Aorta (tissue), 5 donors: ENCODE measurements at regions not wholly inside any gene's neighbourhood (a gene's known extent, or its start where the extent isn't known, plus 50 kb on each side); places are given as distances from the start of the nearest gene placed in this dataset.
"Not testable (repeated sequence)": the region's sequence is repeated elsewhere in the genome, so short reads cannot be mapped to it uniquely, and the experiment has no call there.

Experiments used
- ATAC-seq: fragments of 200-7000 bp; cut with Tn5 transposase; one replicate; pipeline ENCODE4 v1.9.1; 2022; ENCODE audit warnings: moderate library complexity; ENCODE audit not compliant: low FRiP score
- DNase-seq, 2 donors: peaks; one replicate each; pipeline ENCODE4 v3.0.0-alpha.2; 2020
- H3K27ac ChIP-seq, 2 donors: one replicate each; pipeline ENCODE4 v1.5.1; 2013; ENCODE audit warnings: low read length in 2 of 2, mild to moderate bottlenecking in 2 of 2, moderate library complexity in 2 of 2, control low read depth in 1 of 2, inconsistent platforms in 1 of 2, low read depth in 1 of 2
- H3K27me3 ChIP-seq, 2 donors: one replicate each; pipeline ENCODE4 v1.6.1; 2013; ENCODE audit warnings: control low read depth in 1 of 2, low read length in 1 of 2, mild to moderate bottlenecking in 1 of 2, moderate library complexity in 1 of 2; ENCODE audit not compliant: insufficient read depth in 2 of 2, control insufficient read depth in 1 of 2
- H3K36me3 ChIP-seq, 2 donors: one replicate each; pipeline ENCODE4 v1.6.1; 2013; ENCODE audit warnings: control low read depth in 1 of 2, low read length in 1 of 2, mild to moderate bottlenecking in 1 of 2; ENCODE audit not compliant: insufficient read depth in 2 of 2, control insufficient read depth in 1 of 2
- H3K4me1 ChIP-seq, 2 donors: one replicate each; pipeline ENCODE4 v1.6.1; 2013; ENCODE audit warnings: low read length in 2 of 2, control low read depth in 1 of 2, mild to moderate bottlenecking in 1 of 2, moderate library complexity in 1 of 2; ENCODE audit not compliant: insufficient read depth in 2 of 2, control insufficient read depth in 1 of 2
- H3K4me3 ChIP-seq, 2 donors: one replicate each; pipeline ENCODE4 v1.5.1; 2013; ENCODE audit warnings: low read length in 2 of 2, control low read depth in 1 of 2, mild to moderate bottlenecking in 1 of 2
- H3K9me3 ChIP-seq: one replicate; pipeline ENCODE4 v1.6.1; 2013; ENCODE audit warnings: mild to moderate bottlenecking, low read length; ENCODE audit not compliant: control insufficient read depth
- WGBS, 2 donors: extraction: QIAGEN DNeasy Blood & Tissue Kit; methylation state at CpG; one replicate each; pipeline ENCODE4 v1.1.7; 2013; 5-methylcytosine and 5-hydroxymethylcytosine counted together
- intact Hi-C, 2 donors: fragments of 100-400 bp; cut with DNase I; formaldehyde crosslinking; loops; one replicate each; pipeline versions ENCODE4 v1.14.2 to v1.15.0; 2022
- donor health status: healthy with polysubstance abuse.
- donor health status: Bipolar disorder and iron deficiency.
- donor health status: DM: no; HTN: no; CAD: no.
- donor health status: DM: no; HTN: no; CAD: no.
- donor health status: DM: yes; HTN: yes; CAD: no.

DNA sequence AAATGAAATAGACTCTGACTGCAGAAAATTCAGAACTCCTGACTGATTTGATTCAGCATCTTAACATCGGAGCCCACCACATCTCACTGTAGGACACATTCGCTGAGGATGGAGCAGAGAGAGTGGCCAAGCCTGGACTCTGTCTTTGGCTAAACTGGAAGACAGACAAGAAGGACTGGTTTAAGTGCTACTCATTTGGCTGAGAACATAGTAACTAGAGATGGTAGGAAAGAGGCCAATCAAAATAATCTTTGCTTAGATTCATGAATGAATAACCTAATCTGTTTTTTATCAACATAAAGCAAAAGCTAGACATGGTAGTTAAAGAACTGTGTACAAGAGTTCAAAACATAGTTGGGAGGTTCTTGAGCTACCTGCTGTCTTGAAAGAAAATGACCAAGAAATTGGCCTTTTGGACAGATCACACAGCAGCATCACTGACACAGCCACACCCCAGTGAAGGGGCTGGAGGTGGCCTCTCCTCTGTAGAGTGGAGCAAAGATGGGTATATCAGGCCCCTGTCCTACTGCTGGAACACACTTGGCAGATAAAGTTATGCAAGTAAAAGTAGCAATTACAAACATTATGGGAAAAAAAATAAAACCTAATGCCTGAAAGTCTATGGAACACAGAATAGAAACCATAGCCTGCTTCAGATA lies 87.1 kb upstream of the NT5E start:
- Histone ChIP-seq H3K27me3 (no peaks in the 10 kb centered on the region), H3K27ac (no peak overlapping the region), H3K36me3 (no peaks in the 10 kb centered on the region), H3K4me3 (no peak overlapping the region), H3K4me1 (peaks cover 0 to 3% of the 10 kb centered on the region in 2 donors), H3K9me3 (no peaks in the 10 kb centered on the region)
- 78 to 84% methylated on average over 2 of the region's 2 CpGs for WGBS, 2 donors
- intact Hi-C loops = loop anchor here (5.0 kb wide), 2 partner anchors 40 to 315 kb away; no protein-coding TSS in a partner anchor
- DNase-seq = no peak
- ATAC-seq = no peak

DNA sequence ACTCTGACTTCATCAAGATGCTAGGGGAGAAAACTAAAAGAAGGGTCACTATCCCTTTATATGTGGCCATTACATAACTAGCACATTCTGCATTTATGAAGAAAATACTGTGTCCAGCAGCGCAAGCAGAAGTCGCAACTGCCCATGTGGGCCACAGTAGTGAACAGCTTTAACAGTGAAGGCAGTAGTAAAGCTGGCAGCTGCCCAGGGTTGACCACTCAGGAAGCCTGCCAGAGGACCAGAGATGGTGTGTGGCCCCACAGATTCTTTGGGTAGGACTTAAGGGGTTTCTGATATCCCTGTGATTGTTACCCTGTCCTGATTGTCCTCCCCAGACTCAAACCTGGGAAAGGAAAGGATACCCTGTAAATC lies 88.3 kb upstream of the NT5E start:
- Histone ChIP-seq H3K4me1 (peaks cover 0 to 3% of the 10 kb centered on the region in 2 donors), H3K4me3 (no peak overlapping the region), H3K9me3 (no peaks in the 10 kb centered on the region), H3K27me3 (no peaks in the 10 kb centered on the region), H3K27ac (peak overlapping the region in 1 of 2 donors; percentile 75), H3K36me3 (no peaks in the 10 kb centered on the region)
- ATAC-seq = no peak
- WGBS, 2 donors = 97 to 98% methylated on average over 2 of the region's 2 CpGs
- intact Hi-C loops = loop anchor here (5.0 kb wide), 2 partner anchors 41 to 316 kb away; no protein-coding TSS in a partner anchor
- DNase-seq = no peak

DNA sequence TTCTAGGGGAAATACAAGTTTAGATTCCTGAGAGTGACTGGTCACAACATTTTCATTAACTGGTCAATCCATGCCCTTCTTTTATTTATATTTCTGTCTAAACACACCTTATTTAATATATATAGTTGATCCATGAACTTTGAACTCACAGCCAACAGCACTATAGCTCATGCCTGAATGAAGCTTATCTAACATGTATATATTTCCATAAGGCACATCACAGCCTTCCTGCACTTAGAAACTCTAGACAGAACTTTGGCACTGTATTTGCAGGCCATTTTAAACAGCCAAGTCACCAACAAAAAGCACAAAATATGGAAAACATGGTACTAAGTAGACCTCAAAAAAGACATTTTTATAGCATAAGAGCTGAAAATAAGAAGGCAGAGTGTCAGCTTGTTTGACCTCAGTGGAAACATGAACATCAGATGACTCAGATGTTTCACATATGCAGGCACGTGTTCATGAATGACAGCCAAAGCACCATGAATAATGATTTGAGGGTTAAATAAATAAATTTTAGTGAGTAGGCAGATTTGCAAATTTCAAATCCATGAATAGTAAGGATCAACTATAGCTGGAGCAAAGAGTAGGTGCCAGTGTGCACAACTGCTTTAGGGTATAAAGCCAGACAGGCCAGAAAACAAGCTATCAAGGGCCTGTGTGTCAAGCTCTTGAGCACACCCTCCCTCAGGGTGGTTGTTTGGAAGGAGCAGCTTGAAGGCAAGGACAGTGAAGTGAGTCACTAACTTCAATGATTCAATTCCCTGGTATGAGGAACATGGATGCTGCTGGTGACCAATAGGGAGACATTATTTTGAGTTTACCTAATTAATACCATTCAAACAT lies 88.9 kb upstream of the NT5E start:
- intact Hi-C loops = loop anchor here (5.0 kb wide), 2 partner anchors 41 to 316 kb away; no protein-coding TSS in a partner anchor
- no peak overlapping the region for H3K4me3 ChIP-seq
- DNase-seq (no peak), ATAC-seq (peak; percentile 76)
- peak overlapping the region; percentile 70 to 82 for H3K27ac ChIP-seq
- H3K27me3 ChIP-seq = no peaks in the 10 kb centered on the region
- H3K9me3 ChIP-seq = no peaks in the 10 kb centered on the region
- peaks cover 0 to 3% of the 10 kb centered on the region in 2 donors for H3K4me1 ChIP-seq
- 2 to 3% methylated on average over 1 of the region's 1 CpG for WGBS, 2 donors
- no peaks in the 10 kb centered on the region for H3K36me3 ChIP-seq

DNA sequence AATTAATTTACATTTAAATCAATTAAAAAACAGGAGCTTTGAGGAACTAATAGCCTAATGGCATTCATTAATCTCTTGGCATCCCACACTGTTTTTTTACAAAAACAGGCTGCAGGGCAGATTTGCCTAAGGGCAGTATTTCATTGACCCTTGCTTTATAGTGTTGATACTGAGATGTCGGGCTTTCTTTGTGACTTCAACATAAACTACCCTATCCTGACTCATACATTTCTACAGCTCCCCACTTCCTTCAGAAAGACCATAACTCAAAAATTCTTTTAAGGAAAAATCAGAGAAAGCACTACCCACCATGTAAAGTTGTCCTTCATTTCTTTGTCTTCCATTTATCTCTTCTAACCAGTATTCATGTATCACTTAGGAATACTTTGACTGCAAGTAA lies 92.2 kb upstream of the NT5E start:
- H3K9me3 ChIP-seq = no peaks in the 10 kb centered on the region
- intact Hi-C loops = loop anchor here in 1 of 2 donors (5.0 kb wide), 1 partner anchor 180 kb away; no protein-coding TSS in a partner anchor
- WGBS, 2 donors = 85 to 92% methylated on average over 1 of the region's 1 CpG
- H3K27ac ChIP-seq = no peak overlapping the region
- no peaks in the 10 kb centered on the region for H3K27me3 ChIP-seq
- no peaks in the 10 kb centered on the region for H3K36me3 ChIP-seq
- no peak for DNase-seq
- no peak overlapping the region for H3K4me3 ChIP-seq
- peaks cover 0 to 3% of the 10 kb centered on the region in 2 donors for H3K4me1 ChIP-seq
- no peak for ATAC-seq

DNA sequence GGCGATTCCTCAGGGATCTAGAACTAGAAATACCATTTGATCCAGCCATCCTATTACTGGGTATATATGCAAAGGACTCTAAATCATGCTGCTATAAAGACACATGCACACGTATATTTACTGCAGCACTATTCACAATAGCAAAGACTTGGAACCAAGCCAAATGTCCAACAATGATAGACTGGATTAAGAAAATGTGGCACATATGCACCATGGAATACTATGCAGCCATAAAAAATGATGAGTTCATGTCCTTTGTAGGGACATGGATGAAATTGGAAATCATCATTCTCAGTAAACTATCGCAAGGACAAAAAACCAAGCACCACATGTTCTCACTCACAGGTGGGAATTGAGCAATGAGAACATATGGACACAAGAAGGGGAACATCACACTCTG lies 93.1 kb upstream of the NT5E start:
- not testable (repeated sequence) for H3K36me3 ChIP-seq, DNase-seq, H3K27me3 ChIP-seq, H3K27ac ChIP-seq, ATAC-seq, H3K4me3 ChIP-seq, H3K9me3 ChIP-seq, H3K4me1 ChIP-seq
- intact Hi-C loops = loop anchor here in 1 of 2 donors (5.0 kb wide), 1 partner anchor 181 kb away; no protein-coding TSS in a partner anchor
- 88 to 89% methylated on average over 3 of the region's 3 CpGs for WGBS, 2 donors

DNA sequence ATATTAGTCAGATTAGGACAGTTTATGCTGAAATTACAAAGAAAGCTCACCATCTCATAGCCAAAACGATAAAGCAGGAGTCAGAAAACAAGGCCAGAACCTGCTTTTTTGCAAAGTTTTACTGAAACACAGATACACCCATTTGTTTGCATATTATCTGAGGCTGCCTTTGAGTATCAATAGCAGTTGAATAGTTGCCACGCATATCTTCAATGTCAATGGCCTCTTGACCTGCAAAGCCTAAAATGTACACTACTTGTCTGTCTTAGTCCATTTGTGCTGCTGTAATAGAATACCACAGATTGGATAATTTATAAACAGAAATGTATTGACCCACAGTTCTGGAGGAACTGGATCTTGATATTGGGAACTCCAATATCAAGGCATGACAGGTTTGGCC lies 94.1 kb upstream of the NT5E start:
- no peaks in the 10 kb centered on the region for H3K27me3 ChIP-seq
- 71 to 79% methylated on average over 2 of the region's 2 CpGs for WGBS, 2 donors
- no peaks in the 10 kb centered on the region for H3K36me3 ChIP-seq
- H3K9me3 ChIP-seq = no peaks in the 10 kb centered on the region
- intact Hi-C loops = loop anchor here (1.0 to 5.0 kb wide), 3 partner anchors 127 to 181 kb away; no protein-coding TSS in a partner anchor
- ATAC-seq (no peak), DNase-seq (no peak)
- no peak overlapping the region for H3K4me3 ChIP-seq
- peaks cover 0 to under 1% of the 10 kb centered on the region in 2 donors for H3K4me1 ChIP-seq
- no peak overlapping the region for H3K27ac ChIP-seq

DNA sequence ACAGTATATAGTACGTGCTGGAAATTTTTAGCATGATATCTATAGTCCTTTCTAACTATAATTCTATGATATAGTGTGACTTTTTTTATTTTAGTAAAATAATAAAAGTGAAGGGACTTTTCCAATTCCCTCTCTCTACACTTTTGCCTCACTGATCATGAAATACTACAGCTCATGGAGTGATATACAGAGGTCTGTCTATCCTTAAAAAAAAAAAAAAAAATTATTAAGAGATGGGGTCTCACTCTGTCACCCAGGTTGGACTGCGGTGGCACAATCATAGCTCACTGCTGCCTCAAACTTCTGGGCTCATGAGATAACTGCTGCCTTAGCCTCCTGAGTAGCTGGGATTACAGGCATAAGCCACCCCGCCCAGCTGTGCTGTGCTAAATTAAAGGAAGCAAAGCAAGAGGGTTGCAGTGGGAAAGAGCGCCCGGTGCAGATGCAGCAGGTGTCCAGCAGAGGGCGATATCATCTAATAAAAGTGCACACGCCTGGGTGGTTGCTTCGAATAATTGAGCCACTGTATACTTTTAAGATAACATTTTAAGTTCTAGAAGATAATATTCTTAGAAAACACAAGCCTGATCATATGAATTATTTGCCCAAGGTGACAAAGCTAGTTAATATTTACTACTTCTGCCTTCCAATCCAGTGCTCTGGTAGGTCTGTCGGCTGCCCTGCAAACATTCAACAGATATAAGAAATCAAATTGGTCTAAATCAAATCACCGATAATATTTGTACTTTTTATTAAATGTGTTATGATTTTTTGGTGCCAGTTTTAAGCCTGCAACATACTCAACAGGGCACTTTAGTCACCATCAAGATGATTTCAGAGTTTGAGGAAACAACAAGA lies 94.9 kb upstream of the NT5E start:
- intact Hi-C loops = loop anchor here (1.0 to 5.0 kb wide), 3 partner anchors 128 to 182 kb away; no protein-coding TSS in a partner anchor
- 26 to 27% methylated on average over 10 of the region's 10 CpGs for WGBS, 2 donors
- H3K4me1 ChIP-seq = no peaks in the 10 kb centered on the region
- H3K27me3 ChIP-seq = no peaks in the 10 kb centered on the region
- H3K27ac ChIP-seq = no peak overlapping the region
- no peaks in the 10 kb centered on the region for H3K36me3 ChIP-seq
- ATAC-seq (peak; percentile 94), DNase-seq (peak; percentile 79 to 91)
- no peaks in the 10 kb centered on the region for H3K9me3 ChIP-seq
- H3K4me3 ChIP-seq = no peak overlapping the region

DNA sequence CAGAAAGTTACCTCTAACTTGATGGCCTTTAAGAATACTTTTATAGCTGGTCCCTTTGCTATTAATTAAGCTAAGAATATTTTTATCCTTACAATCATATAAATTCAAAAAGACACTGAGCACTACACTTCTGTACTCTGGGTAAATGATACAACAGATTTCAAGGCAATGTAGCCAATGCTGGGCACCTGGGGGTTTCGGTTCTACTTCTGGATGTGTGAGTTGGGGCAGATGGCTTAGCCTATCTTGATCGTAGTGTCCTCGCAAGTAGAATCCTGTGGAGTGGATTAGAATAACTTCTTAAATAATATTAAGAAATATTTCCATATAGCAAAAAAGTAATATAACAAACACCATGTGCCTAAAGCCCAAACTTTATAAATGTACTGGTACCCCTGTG lies 96.9 kb upstream of the NT5E start:
- no peaks in the 10 kb centered on the region for H3K36me3 ChIP-seq
- H3K4me3 ChIP-seq = no peak overlapping the region
- WGBS, 2 donors = 96 to 98% methylated on average over 3 of the region's 3 CpGs
- no peak for DNase-seq
- no peak for ATAC-seq
- no peaks in the 10 kb centered on the region for H3K4me1 ChIP-seq
- intact Hi-C loops = no loop called here
- H3K27ac ChIP-seq = no peak overlapping the region
- H3K9me3 ChIP-seq = no peaks in the 10 kb centered on the region
- no peaks in the 10 kb centered on the region for H3K27me3 ChIP-seq
